Cardiac muscle cell (in vitro differentiated cells and primary cell): ENCODE measurements at regions not wholly inside any gene's neighbourhood (a gene's known extent, or its start where the extent isn't known, plus 50 kb on each side); places are given as distances from the start of the nearest gene placed in this dataset.
A peak's percentile ranks its signal among the peaks of the same experiment; 100 is the strongest.

Experiments
- DNase-seq, 2 donors: peaks; one replicate each; pipeline versions ENCODE4 v3.0.0 to v3.0.0-alpha.2; 2010 to 2017; ENCODE audit warnings: low read depth in 1 of 2, low spot score in 1 of 2
- H3K27ac ChIP-seq: fragments of 200-600 bp; sonication (generic); 2 replicates; pipeline ENCODE4 v1.5.1; 2016
- H3K27me3 ChIP-seq: fragments of 200-600 bp; sonication (generic); 2 replicates; pipeline ENCODE4 v1.6.0; 2016; ENCODE audit warnings: control low read depth
- H3K36me3 ChIP-seq: fragments of 200-600 bp; sonication (generic); 2 replicates; pipeline ENCODE4 v1.5.1; 2016; ENCODE audit warnings: control low read depth
- H3K4me1 ChIP-seq: fragments of 200-600 bp; sonication (generic); 2 replicates; pipeline ENCODE4 v1.8.1; 2017; ENCODE audit warnings: low read depth, mild to moderate bottlenecking, mixed run types
- H3K4me3 ChIP-seq: fragments of 200-600 bp; sonication (generic); 2 replicates; pipeline ENCODE4 v1.5.1; 2016; ENCODE audit warnings: mild to moderate bottlenecking
- H3K9me3 ChIP-seq: fragments of 200-600 bp; sonication (generic); 2 replicates; pipeline ENCODE4 v1.5.1; 2017; ENCODE audit warnings: low read depth, mild to moderate bottlenecking, control low read depth
- CTCF ChIP-seq: IDR thresholded peaks from 2 replicates; pipeline ENCODE4 v1.5.1; 2012; ENCODE audit warnings: low read depth, mild to moderate bottlenecking, low read length

GRCh38 chr10:4035599-4035945, 250.6 kb upstream of the KLF6 start:
- Histone ChIP-seq H3K27ac (no peak overlapping the region), H3K4me1 (no peaks in the 10 kb centered on the region), H3K27me3 (no peaks in the 10 kb centered on the region), H3K36me3 (no peaks in the 10 kb centered on the region), H3K9me3 (no peaks in the 10 kb centered on the region), H3K4me3 (no peak overlapping the region)
- no peak for DNase-seq
- no peak for TF ChIP-seq CTCF

- TF ChIP-seq CTCF = no peak
- H3K36me3 ChIP-seq = no peaks in the 10 kb centered on the region
- peak in 1 of 2 donors; percentile 42 for DNase-seq
- H3K27ac ChIP-seq = no peak overlapping the region
- no peaks in the 10 kb centered on the region for H3K9me3 ChIP-seq
- H3K4me3 ChIP-seq = no peak overlapping the region
- H3K27me3 ChIP-seq = no peaks in the 10 kb centered on the region
- H3K4me1 ChIP-seq = no peaks in the 10 kb centered on the region
Measured at GRCh38 chr10:4034907-4035598, 250.0 kb upstream of the KLF6 start.

- TF ChIP-seq CTCF = no peak
- Histone ChIP-seq H3K27ac (no peak overlapping the region), H3K9me3 (no peaks in the 10 kb centered on the region), H3K36me3 (no peaks in the 10 kb centered on the region), H3K27me3 (no peaks in the 10 kb centered on the region), H3K4me1 (no peaks in the 10 kb centered on the region), H3K4me3 (no peak overlapping the region)
- no peak for DNase-seq
Measured at GRCh38 chr10:4033341-4033896, 248.4 kb upstream of the KLF6 start.

GRCh38 chr10:4029866-4030265, 244.9 kb upstream of the KLF6 start:
- H3K9me3 ChIP-seq = no peaks in the 10 kb centered on the region
- no peak overlapping the region for H3K27ac ChIP-seq
- no peaks in the 10 kb centered on the region for H3K4me1 ChIP-seq
- no peak overlapping the region for H3K4me3 ChIP-seq
- DNase-seq = no peak
- no peak for TF ChIP-seq CTCF
- no peaks in the 10 kb centered on the region for H3K27me3 ChIP-seq
- H3K36me3 ChIP-seq = no peaks in the 10 kb centered on the region

- Histone ChIP-seq H3K4me3 (no peak overlapping the region), H3K27me3 (no peaks in the 10 kb centered on the region), H3K36me3 (no peaks in the 10 kb centered on the region), H3K27ac (no peak overlapping the region), H3K9me3 (no peaks in the 10 kb centered on the region), H3K4me1 (no peaks in the 10 kb centered on the region)
- DNase-seq = no peak
- TF ChIP-seq CTCF = no peak
Measured at GRCh38 chr10:4028854-4029583, 244.0 kb upstream of the KLF6 start.
